ENCODE measurements at regions not wholly inside any gene's neighbourhood (a gene's known extent, or its start where the extent isn't known, plus 50 kb on each side); places are given as distances from the start of the nearest gene placed in this dataset.

DNA sequence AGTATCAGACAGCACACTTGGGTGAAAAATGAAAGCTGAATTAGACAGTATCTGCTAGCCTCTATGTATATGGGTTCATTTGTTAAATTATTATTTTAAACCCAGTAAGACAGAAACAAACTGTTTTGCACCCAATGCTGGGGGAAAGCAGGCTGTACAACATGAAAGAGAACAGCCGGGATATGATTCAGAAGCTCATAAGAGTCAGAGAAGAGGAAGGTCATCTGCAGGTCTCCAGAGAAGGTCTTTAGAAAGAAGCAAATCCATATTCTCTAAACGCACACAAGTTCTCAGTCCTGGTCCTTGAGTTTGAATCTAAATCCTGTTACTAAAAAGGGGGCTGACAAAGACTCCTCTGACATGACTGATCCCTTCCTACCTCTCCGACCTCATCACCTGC lies 155.1 kb downstream of the SIPA1L2 start:
- Histone ChIP-seq H3K27ac (no peak overlapping the region), H3K36me3 (no peaks in the 10 kb centered on the region), H3K4me3 (no peak overlapping the region), H3K27me3 (no peaks in the 10 kb centered on the region), H3K9me3 (no peaks in the 10 kb centered on the region), H3K4me1 (peaks cover 25% of the 10 kb centered on the region)
- intact Hi-C loops (cut with DNase I) = no loop called here
- no peak for DNase-seq (ENCODE audit: extremely low spot score in 2 of 2)
- TF ChIP-seq POLR2AphosphoS5 (IDR thresholded peaks at IDR 0.05; ENCODE audit: insufficient read depth in 1 of 2, low read depth in 1 of 2) (no peak), POLR2A (IDR thresholded peaks at IDR 0.05) (no peak)
- TF ChIP-seq, protein P1, sequence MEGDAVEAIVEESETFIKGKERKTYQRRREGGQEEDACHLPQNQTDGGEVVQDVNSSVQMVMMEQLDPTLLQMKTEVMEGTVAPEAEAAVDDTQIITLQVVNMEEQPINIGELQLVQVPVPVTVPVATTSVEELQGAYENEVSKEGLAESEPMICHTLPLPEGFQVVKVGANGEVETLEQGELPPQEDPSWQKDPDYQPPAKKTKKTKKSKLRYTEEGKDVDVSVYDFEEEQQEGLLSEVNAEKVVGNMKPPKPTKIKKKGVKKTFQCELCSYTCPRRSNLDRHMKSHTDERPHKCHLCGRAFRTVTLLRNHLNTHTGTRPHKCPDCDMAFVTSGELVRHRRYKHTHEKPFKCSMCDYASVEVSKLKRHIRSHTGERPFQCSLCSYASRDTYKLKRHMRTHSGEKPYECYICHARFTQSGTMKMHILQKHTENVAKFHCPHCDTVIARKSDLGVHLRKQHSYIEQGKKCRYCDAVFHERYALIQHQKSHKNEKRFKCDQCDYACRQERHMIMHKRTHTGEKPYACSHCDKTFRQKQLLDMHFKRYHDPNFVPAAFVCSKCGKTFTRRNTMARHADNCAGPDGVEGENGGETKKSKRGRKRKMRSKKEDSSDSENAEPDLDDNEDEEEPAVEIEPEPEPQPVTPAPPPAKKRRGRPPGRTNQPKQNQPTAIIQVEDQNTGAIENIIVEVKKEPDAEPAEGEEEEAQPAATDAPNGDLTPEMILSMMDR (IDR thresholded peaks at IDR 0.05) = no peak

DNA sequence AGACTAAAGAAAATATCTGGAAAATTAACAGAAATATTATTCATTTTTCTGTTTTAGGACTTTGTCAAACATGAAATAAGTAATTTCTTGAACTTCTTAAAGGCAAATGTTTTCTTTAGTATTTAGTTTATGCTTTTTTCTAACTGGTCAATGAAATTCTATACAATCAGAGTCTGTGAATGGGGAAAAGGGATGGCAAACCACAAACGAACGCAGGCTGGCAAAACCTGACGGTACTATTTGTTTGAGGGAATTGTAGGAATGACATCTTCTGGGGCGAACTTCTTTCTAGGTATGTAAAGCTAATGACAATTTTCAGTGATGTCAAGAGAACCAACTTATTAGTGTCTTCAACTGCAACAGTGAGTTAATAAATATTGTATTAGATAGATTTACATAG lies 156.0 kb downstream of the SIPA1L2 start:
- DNase-seq (ENCODE audit: extremely low spot score in 2 of 2) = no peak
- no peak overlapping the region for H3K4me3 ChIP-seq
- H3K9me3 ChIP-seq = no peaks in the 10 kb centered on the region
- no peak for TF ChIP-seq POLR2A (IDR thresholded peaks at IDR 0.05)
- no peak overlapping the region for H3K27ac ChIP-seq
- H3K36me3 ChIP-seq = no peaks in the 10 kb centered on the region
- intact Hi-C loops (cut with DNase I) = no loop called here
- H3K4me1 ChIP-seq = peaks cover 25% of the 10 kb centered on the region
- no peaks in the 10 kb centered on the region for H3K27me3 ChIP-seq

DNA sequence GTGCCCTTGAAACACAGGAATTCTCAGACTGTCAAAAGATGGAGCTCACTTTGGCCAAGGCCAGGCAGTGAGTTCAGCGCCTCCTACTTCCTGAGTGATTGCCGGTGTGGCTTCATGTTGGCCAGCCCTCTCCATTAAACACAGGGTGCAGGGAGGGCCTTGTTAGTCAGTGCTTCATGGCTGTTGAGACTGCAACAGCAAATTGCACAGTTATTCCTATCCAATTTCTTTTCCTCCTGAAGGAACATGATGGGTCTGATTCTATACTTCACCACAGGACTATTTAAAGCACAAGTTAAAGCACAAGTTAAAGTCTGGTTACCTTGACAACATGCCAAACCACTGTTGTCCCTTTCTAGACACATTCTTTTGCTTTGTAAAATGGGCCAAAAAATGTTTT lies 156.6 kb downstream of the SIPA1L2 start:
- Histone ChIP-seq H3K27ac (no peak overlapping the region), H3K36me3 (no peaks in the 10 kb centered on the region)

DNA sequence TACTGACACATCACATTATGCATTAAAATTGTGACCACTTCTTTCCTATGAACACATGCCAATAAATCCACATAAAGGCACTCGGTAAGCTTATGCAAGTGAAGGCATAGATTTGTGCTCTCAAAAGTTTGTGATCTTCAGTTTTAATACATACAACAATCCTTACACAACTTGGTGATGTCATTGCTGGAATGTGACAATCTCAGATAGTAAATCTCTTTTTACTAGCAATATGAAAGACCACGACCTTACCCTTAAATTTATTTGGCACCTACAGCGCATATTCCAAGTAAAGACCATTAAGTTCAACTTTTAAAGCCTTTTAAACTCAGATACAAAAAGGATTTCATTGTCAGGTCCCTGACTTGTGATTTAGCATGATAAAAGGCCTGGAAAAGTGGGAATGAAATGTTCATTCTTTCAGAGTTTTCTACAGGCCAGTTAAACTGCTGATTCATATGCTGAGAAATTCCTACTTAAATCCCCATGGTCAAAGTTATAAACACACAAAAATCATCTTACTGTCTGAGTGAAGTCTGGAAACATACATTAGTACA lies 157.4 kb downstream of the SIPA1L2 start:
- no peak overlapping the region for H3K4me3 ChIP-seq
- DNase-seq (ENCODE audit: extremely low spot score in 2 of 2) = no peak
- no peaks in the 10 kb centered on the region for H3K36me3 ChIP-seq
- intact Hi-C loops (cut with DNase I) = no loop called here
- H3K4me1 ChIP-seq = peaks cover 25% of the 10 kb centered on the region
- TF ChIP-seq, protein P1 (IDR thresholded peaks at IDR 0.05) = no peak
- peak in 1 of 2 donors; percentile 35 for TF ChIP-seq POLR2AphosphoS5 (IDR thresholded peaks at IDR 0.05; ENCODE audit: insufficient read depth in 1 of 2, low read depth in 1 of 2)
- TF ChIP-seq POLR2A (IDR thresholded peaks at IDR 0.05) = no peak
- no peaks in the 10 kb centered on the region for H3K9me3 ChIP-seq
- no peaks in the 10 kb centered on the region for H3K27me3 ChIP-seq
- H3K27ac ChIP-seq = no peak overlapping the region

More for the DNA sequence above, 156.6 kb downstream of the SIPA1L2 start:
- no peak for DNase-seq (ENCODE audit: extremely low spot score in 2 of 2)
- Histone ChIP-seq H3K27me3 (no peaks in the 10 kb centered on the region), H3K9me3 (no peaks in the 10 kb centered on the region), H3K4me3 (no peak overlapping the region), H3K4me1 (peaks cover 25% of the 10 kb centered on the region)
- TF ChIP-seq POLR2AphosphoS5 (IDR thresholded peaks at IDR 0.05; ENCODE audit: insufficient read depth in 1 of 2, low read depth in 1 of 2) (no peak), POLR2A (IDR thresholded peaks at IDR 0.05) (no peak)
- TF ChIP-seq, protein P1 (IDR thresholded peaks at IDR 0.05) = no peak
- intact Hi-C loops (cut with DNase I) = no loop called here

DNA sequence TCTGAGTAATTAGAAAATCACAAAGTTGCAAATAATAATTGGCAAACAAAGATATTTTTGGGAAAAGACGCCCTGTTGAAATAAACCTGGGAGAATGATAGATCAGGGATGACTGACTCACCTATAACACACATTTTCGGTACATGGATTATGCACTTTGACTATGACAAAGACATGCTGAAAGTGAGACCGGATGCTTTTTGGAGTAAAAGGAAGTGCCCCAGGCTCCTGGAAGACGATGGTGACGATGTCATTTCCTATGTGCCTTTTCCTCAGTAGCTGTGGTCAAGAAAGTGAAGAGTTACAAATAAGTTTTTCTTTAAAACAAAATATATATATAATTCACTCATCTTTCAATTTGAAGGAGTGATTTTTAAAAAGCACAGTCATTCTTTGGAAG lies 158.7 kb downstream of the SIPA1L2 start:
- H3K4me1 ChIP-seq = peaks cover 20% of the 10 kb centered on the region
- no peak for DNase-seq (ENCODE audit: extremely low spot score in 2 of 2)
- H3K27ac ChIP-seq = no peak overlapping the region
- H3K27me3 ChIP-seq = no peaks in the 10 kb centered on the region
- TF ChIP-seq, protein P1 (IDR thresholded peaks at IDR 0.05) = no peak
- TF ChIP-seq POLR2AphosphoS5 (IDR thresholded peaks at IDR 0.05; ENCODE audit: insufficient read depth in 1 of 2, low read depth in 1 of 2) = no peak
- no peak for TF ChIP-seq POLR2A (IDR thresholded peaks at IDR 0.05)
- intact Hi-C loops (cut with DNase I) = no loop called here
- H3K9me3 ChIP-seq = no peaks in the 10 kb centered on the region
- peaks cover 0 to 4% of the 10 kb centered on the region in 2 donors for H3K36me3 ChIP-seq
- no peak overlapping the region for H3K4me3 ChIP-seq

Data from vagina (tissue), 2 donors.